HL-60 (cell line): ENCODE measurements at regions not wholly inside any gene's neighbourhood (a gene's known extent, or its start where the extent isn't known, plus 50 kb on each side); places are given as distances from the start of the nearest gene placed in this dataset.

ENCODE experiments used
- DNase-seq, 2 experiments: peaks; one replicate each; pipeline ENCODE4 v3.0.0-alpha.2; 2010 to 2020; ENCODE audit warnings: low read depth in 1 of 2, low spot score in 1 of 2
- H3K27ac ChIP-seq: fragments of 250-450 bp; sonication (Bioruptor Pico); replicated peaks from 2 replicates; pipeline ENCODE4 v1.5.1; 2020; ENCODE audit warnings: mild to moderate bottlenecking, moderate library complexity
- H3K27me3 ChIP-seq: fragments of 250-450 bp; sonication (Bioruptor Pico); 2 replicates; pipeline ENCODE4 v1.5.1; 2021; ENCODE audit warnings: mild to moderate bottlenecking, moderate library complexity; ENCODE audit not compliant: insufficient read depth, poor library complexity, severe bottlenecking
- H3K4me3 ChIP-seq: replicated peaks from 2 replicates; pipeline ENCODE4 v1.5.1; 2011; ENCODE audit warnings: mild to moderate bottlenecking, control low read depth, low read length; ENCODE audit not compliant: insufficient read depth
- CTCF ChIP-seq: IDR thresholded peaks from one replicate; pipeline ENCODE4 v1.5.1; 2011; ENCODE audit warnings: low read length, control low read depth, inconsistent platforms; ENCODE audit not compliant: insufficient read depth
- GABPA ChIP-seq: IDR thresholded peaks from 2 replicates; pipeline ENCODE4 v1.6.1; 2012; ENCODE audit warnings: low read depth
- POLR2AphosphoS5 ChIP-seq: IDR thresholded peaks from 2 replicates; pipeline ENCODE4 v1.6.1; 2012; ENCODE audit warnings: low read depth
- REST ChIP-seq: IDR thresholded peaks from 2 replicates; pipeline ENCODE4 v1.6.1; 2012; ENCODE audit warnings: low read depth; ENCODE audit not compliant: insufficient replicate concordance
- SPI1 ChIP-seq: IDR thresholded peaks from 2 replicates; pipeline ENCODE4 v1.6.1; 2012; ENCODE audit warnings: low read depth, mild to moderate bottlenecking, borderline replicate concordance

- H3K4me3 ChIP-seq, result no peak overlapping the region
- no peaks in the 10 kb centered on the region for H3K27me3 ChIP-seq
- H3K27ac ChIP-seq, result no peak overlapping the region
- DNase-seq, result no peak
- TF ChIP-seq REST, result no peak
- TF ChIP-seq GABPA, result no peak
- TF ChIP-seq SPI1, result no peak
- TF ChIP-seq POLR2AphosphoS5, result no peak
- no peak for TF ChIP-seq CTCF
Measured at GRCh38 chr6:74167511-74167910, 471.5 kb downstream of the CD109 start.

GRCh38 chr6:74166849-74167248 is 470.8 kb downstream of the CD109 start:
- no peaks in the 10 kb centered on the region for H3K27me3 ChIP-seq
- TF ChIP-seq GABPA, result no peak
- TF ChIP-seq SPI1, result no peak
- TF ChIP-seq POLR2AphosphoS5, result no peak
- TF ChIP-seq CTCF, result no peak
- TF ChIP-seq REST, result no peak
- no peak overlapping the region for H3K27ac ChIP-seq
- H3K4me3 ChIP-seq, result no peak overlapping the region
- no peak for DNase-seq

- DNase-seq, result no peak
- Histone ChIP-seq H3K4me3 (no peak overlapping the region), H3K27ac (no peak overlapping the region), H3K27me3 (no peaks in the 10 kb centered on the region)
- TF ChIP-seq CTCF (no peak), SPI1 (no peak)
Measured at GRCh38 chr6:74161380-74161779, 465.4 kb downstream of the CD109 start.

- no peak for DNase-seq
- Histone ChIP-seq H3K27ac (no peak overlapping the region), H3K4me3 (no peak overlapping the region), H3K27me3 (no peaks in the 10 kb centered on the region)
- TF ChIP-seq POLR2AphosphoS5 (no peak), CTCF (no peak), SPI1 (no peak), REST (no peak), GABPA (no peak)
Measured at GRCh38 chr6:74152096-74152675, 456.2 kb downstream of the CD109 start.
